ENCODE measurements at regions not wholly inside any gene's neighbourhood (a gene's known extent, or its start where the extent isn't known, plus 50 kb on each side); places are given as distances from the start of the nearest gene placed in this dataset.

DNA sequence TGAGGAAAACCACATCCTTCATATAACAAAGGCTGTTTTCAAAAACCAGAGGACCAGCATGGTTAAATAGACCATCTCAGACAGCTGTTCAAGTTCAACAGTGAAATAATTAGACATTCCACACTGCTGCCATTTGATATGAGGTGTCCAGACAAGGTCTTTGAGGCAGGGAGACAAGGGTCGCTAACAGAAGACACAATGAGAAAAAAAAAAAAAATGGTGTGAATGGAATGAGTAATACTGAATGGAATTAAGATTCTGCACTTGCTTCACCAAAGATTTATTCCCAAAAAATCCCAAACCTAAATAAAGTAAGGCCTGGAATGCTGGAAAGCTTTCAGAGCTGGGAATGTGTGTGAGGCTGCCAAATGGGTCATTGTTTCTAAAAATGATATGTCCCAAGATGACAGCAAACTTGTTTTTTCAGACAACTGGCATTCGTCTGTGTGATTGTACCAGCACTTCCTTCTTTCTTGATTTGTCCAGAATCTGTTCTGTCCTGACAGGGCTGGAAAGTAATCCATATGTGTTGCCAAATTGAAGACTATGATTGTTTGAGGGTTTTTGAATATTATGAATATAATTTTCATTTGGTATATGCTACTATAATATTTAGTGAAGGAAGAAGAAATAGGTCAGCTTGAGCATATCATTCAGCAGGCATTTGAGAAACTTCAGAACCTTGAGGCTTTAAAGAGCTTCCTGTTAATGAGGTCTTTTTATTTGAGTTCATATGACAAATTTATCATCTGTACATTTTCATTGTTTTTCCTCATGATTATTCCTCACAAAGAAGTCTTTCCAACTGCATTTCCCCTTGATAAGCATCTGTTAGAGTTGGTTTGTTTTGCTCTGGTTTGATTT, 85.2 kb upstream of the ITGA4 start:
- no peak overlapping the region for H2AK5ac ChIP-seq (ENCODE audit: low read length)
- H3K79me2 ChIP-seq (ENCODE audit: control insufficient read depth, insufficient read depth, low read length, poor library complexity) = no peaks in the 10 kb centered on the region
- DNase-seq = peak in 1 of 2 donors; percentile 1
- H3K36me3 ChIP-seq (ENCODE audit: control insufficient read depth in 1 of 2, insufficient read depth in 2 of 2, low read length in 2 of 2) = no peaks in the 10 kb centered on the region
- no peak overlapping the region for H3K27ac ChIP-seq (ENCODE audit: low read depth, low read length)
- no peak overlapping the region for H4K91ac ChIP-seq (ENCODE audit: low read depth, low read length)
- H2BK5ac ChIP-seq (ENCODE audit: low read depth, low read length, poor library complexity) = no peak overlapping the region
- no peak overlapping the region for H2BK12ac ChIP-seq (ENCODE audit: low read length)
- no peaks in the 10 kb centered on the region for H3K9me3 ChIP-seq (ENCODE audit: insufficient read depth, low read depth, low read length)
- H3K4ac ChIP-seq (ENCODE audit: low read depth, low read length) = no peak overlapping the region
- H4K12ac ChIP-seq (ENCODE audit: low read depth, low read length) = no peak overlapping the region
- peaks cover 0 to 5% of the 10 kb centered on the region in 2 experiments for H3K4me1 ChIP-seq (ENCODE audit: control insufficient read depth in 1 of 2, insufficient read depth in 2 of 2, low read length in 2 of 2)
- H4K8ac ChIP-seq (ENCODE audit: low read depth, low read length) = no peak overlapping the region
- no peak overlapping the region for H3K4me2 ChIP-seq (ENCODE audit: low read length)
- H3K23ac ChIP-seq (ENCODE audit: low read length) = no peak overlapping the region
- H2BK120ac ChIP-seq (ENCODE audit: insufficient read depth, low read length, poor library complexity) = no peak overlapping the region
- H3K9ac ChIP-seq (ENCODE audit: low read length) = no peak overlapping the region
- no peak overlapping the region for H3K14ac ChIP-seq (ENCODE audit: low read length)
- H3K27me3 ChIP-seq (ENCODE audit: insufficient read depth, low read length) = no peaks in the 10 kb centered on the region
- no peak overlapping the region for H2AFZ ChIP-seq (ENCODE audit: insufficient read depth, low read length, poor library complexity)
- no CpG with 5 or more reads among the region's 2 CpGs for WGBS (ENCODE audit: extremely low coverage, insufficient coverage, insufficient read length)
- no peak overlapping the region for H3K18ac ChIP-seq (ENCODE audit: low read length)
- H3K79me1 ChIP-seq (ENCODE audit: low read length) = no peaks in the 10 kb centered on the region
- H3K4me3 ChIP-seq (ENCODE audit: low read depth, low read length) = no peak overlapping the region

DNA sequence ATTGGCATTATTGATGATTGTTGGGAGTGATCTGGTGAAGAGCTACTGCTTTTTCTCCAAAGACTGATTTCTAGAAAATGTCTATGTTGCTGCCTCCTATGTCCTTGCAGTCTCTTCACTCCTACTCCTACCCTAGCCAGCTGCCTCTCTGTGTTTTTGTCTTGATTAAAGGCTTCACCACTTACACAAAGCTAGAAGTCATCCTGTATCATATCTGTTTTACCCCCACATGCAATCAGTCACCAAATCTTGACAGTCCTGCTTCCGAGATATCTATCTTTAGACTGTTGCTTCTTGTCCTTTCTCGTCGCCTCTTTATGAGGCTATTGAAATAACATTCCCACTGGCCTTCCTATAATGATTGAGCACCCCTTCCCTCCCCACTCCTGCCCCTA, 84.5 kb upstream of the ITGA4 start:
- Histone ChIP-seq H3K23ac (ENCODE audit: low read length) (no peak overlapping the region), H3K27me3 (ENCODE audit: insufficient read depth, low read length) (no peaks in the 10 kb centered on the region), H2AK5ac (ENCODE audit: low read length) (no peak overlapping the region), H3K36me3 (ENCODE audit: control insufficient read depth in 1 of 2, insufficient read depth in 2 of 2, low read length in 2 of 2) (no peaks in the 10 kb centered on the region), H4K91ac (ENCODE audit: low read depth, low read length) (no peak overlapping the region), H2AFZ (ENCODE audit: insufficient read depth, low read length, poor library complexity) (no peak overlapping the region), H3K9ac (ENCODE audit: low read length) (no peak overlapping the region), H4K8ac (ENCODE audit: low read depth, low read length) (no peak overlapping the region), H3K14ac (ENCODE audit: low read length) (no peak overlapping the region), H2BK5ac (ENCODE audit: low read depth, low read length, poor library complexity) (no peak overlapping the region), H3K4me3 (ENCODE audit: low read depth, low read length) (no peak overlapping the region), H3K4me1 (ENCODE audit: control insufficient read depth in 1 of 2, insufficient read depth in 2 of 2, low read length in 2 of 2) (peaks cover 0 to 5% of the 10 kb centered on the region in 2 experiments), H3K18ac (ENCODE audit: low read length) (no peak overlapping the region), H3K27ac (ENCODE audit: low read depth, low read length) (no peak overlapping the region), H3K9me3 (ENCODE audit: insufficient read depth, low read depth, low read length) (no peaks in the 10 kb centered on the region), H3K79me2 (ENCODE audit: control insufficient read depth, insufficient read depth, low read length, poor library complexity) (no peaks in the 10 kb centered on the region), H2BK120ac (ENCODE audit: insufficient read depth, low read length, poor library complexity) (no peak overlapping the region), H4K12ac (ENCODE audit: low read depth, low read length) (no peak overlapping the region), H3K79me1 (ENCODE audit: low read length) (no peaks in the 10 kb centered on the region), H3K4me2 (ENCODE audit: low read length) (no peak overlapping the region), H3K4ac (ENCODE audit: low read depth, low read length) (no peak overlapping the region), H2BK12ac (ENCODE audit: low read length) (no peak overlapping the region)
- DNase-seq = no peak
- no CpG with 5 or more reads among the region's 3 CpGs for WGBS (ENCODE audit: extremely low coverage, insufficient coverage, insufficient read length)

DNA sequence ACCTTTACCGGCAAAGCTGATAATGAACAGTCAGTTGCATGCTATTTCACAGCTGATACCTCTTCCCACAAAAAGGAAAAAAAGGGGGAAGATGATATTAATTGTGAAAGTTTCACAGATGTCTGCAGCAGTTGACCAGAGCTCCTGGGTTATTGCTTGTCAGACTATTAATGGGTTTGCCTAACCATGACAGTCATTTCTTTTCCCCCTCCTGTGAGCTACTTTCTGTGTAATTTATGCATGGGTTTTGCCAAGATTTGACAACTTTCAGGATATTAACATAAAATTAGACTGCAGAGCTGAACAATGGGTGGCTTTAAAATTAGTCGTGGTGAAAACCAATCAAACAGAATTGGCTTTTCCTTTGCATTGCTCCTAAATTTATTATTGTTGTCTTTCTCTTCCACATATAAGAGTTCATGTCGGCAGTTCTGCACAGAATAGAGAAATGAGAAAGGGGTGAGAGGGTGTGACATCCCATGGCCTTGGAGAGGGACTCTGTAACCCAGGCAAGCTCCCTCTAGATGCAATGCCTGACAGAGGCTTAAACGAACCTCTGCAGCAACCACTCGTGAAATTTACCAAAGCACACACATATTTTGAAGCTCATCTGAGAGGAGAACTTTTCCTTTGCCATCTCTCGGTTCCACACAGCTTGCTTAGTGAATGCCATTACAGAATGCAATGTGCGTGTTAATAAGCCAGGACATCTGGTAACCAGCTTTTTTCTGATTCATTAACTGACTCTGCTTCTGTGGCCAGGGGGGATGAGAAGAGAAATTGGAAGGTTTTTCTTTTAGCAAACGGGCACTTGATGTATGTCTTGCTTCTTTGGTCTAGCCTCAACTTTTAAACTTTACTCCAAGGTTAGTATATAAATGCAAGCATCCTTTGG, 82.2 kb upstream of the ITGA4 start:
- H2BK120ac ChIP-seq (ENCODE audit: insufficient read depth, low read length, poor library complexity) = no peak overlapping the region
- H3K27me3 ChIP-seq (ENCODE audit: insufficient read depth, low read length) = no peaks in the 10 kb centered on the region
- H4K12ac ChIP-seq (ENCODE audit: low read depth, low read length) = no peak overlapping the region
- no peaks in the 10 kb centered on the region for H3K9me3 ChIP-seq (ENCODE audit: insufficient read depth, low read depth, low read length)
- no peak overlapping the region for H3K27ac ChIP-seq (ENCODE audit: low read depth, low read length)
- no peak overlapping the region for H3K4ac ChIP-seq (ENCODE audit: low read depth, low read length)
- H4K91ac ChIP-seq (ENCODE audit: low read depth, low read length) = no peak overlapping the region
- H3K4me1 ChIP-seq (ENCODE audit: control insufficient read depth in 1 of 2, insufficient read depth in 2 of 2, low read length in 2 of 2) = peaks cover 0 to 5% of the 10 kb centered on the region in 2 experiments
- H3K36me3 ChIP-seq (ENCODE audit: control insufficient read depth in 1 of 2, insufficient read depth in 2 of 2, low read length in 2 of 2) = no peaks in the 10 kb centered on the region
- no peak overlapping the region for H3K18ac ChIP-seq (ENCODE audit: low read length)
- DNase-seq = no peak
- H3K79me1 ChIP-seq (ENCODE audit: low read length) = no peaks in the 10 kb centered on the region
- no peak overlapping the region for H3K14ac ChIP-seq (ENCODE audit: low read length)
- no peak overlapping the region for H3K9ac ChIP-seq (ENCODE audit: low read length)
- H3K4me3 ChIP-seq (ENCODE audit: low read depth, low read length) = no peak overlapping the region
- H3K4me2 ChIP-seq (ENCODE audit: low read length) = no peak overlapping the region
- no peak overlapping the region for H3K23ac ChIP-seq (ENCODE audit: low read length)
- no peak overlapping the region for H2AK5ac ChIP-seq (ENCODE audit: low read length)
- no peaks in the 10 kb centered on the region for H3K79me2 ChIP-seq (ENCODE audit: control insufficient read depth, insufficient read depth, low read length, poor library complexity)
- H2BK5ac ChIP-seq (ENCODE audit: low read depth, low read length, poor library complexity) = no peak overlapping the region
- H2AFZ ChIP-seq (ENCODE audit: insufficient read depth, low read length, poor library complexity) = no peak overlapping the region
- H4K8ac ChIP-seq (ENCODE audit: low read depth, low read length) = no peak overlapping the region
- no CpG with 5 or more reads among the region's 8 CpGs for WGBS (ENCODE audit: extremely low coverage, insufficient coverage, insufficient read length)
- no peak overlapping the region for H2BK12ac ChIP-seq (ENCODE audit: low read length)

DNA sequence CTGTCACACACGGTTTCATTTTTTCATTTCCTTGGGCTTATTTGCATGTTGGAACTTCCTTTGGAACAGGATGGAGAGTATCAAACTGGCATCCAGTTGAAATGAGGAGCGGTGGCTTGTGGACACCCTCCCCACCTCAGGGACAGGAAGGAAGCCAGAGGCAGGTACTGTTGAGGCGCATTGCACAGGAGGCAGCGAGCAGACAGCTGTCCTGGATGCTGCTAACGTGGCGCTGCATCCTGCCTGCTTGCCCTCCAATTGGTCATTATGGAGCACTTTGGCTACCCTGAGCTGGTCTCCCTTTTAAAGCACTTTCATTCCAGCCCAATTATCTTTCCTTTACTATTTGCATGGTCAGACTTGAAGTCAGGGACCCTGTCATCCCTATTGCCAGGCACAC, 80.7 kb upstream of the ITGA4 start:
- Histone ChIP-seq H4K91ac (ENCODE audit: low read depth, low read length) (no peak overlapping the region), H3K79me2 (ENCODE audit: control insufficient read depth, insufficient read depth, low read length, poor library complexity) (no peaks in the 10 kb centered on the region), H3K9ac (ENCODE audit: low read length) (no peak overlapping the region), H2BK5ac (ENCODE audit: low read depth, low read length, poor library complexity) (no peak overlapping the region), H3K18ac (ENCODE audit: low read length) (no peak overlapping the region), H3K4me1 (ENCODE audit: control insufficient read depth in 1 of 2, insufficient read depth in 2 of 2, low read length in 2 of 2) (peaks cover 0 to 3% of the 10 kb centered on the region in 2 experiments), H2BK12ac (ENCODE audit: low read length) (no peak overlapping the region), H3K4ac (ENCODE audit: low read depth, low read length) (no peak overlapping the region), H4K12ac (ENCODE audit: low read depth, low read length) (no peak overlapping the region), H3K4me2 (ENCODE audit: low read length) (no peak overlapping the region), H3K36me3 (ENCODE audit: control insufficient read depth in 1 of 2, insufficient read depth in 2 of 2, low read length in 2 of 2) (no peaks in the 10 kb centered on the region), H4K8ac (ENCODE audit: low read depth, low read length) (no peak overlapping the region), H3K14ac (ENCODE audit: low read length) (no peak overlapping the region), H3K79me1 (ENCODE audit: low read length) (no peaks in the 10 kb centered on the region), H3K23ac (ENCODE audit: low read length) (no peak overlapping the region), H2AFZ (ENCODE audit: insufficient read depth, low read length, poor library complexity) (no peak overlapping the region), H2BK120ac (ENCODE audit: insufficient read depth, low read length, poor library complexity) (no peak overlapping the region), H3K4me3 (ENCODE audit: low read depth, low read length) (no peak overlapping the region), H3K27ac (ENCODE audit: low read depth, low read length) (no peak overlapping the region), H3K27me3 (ENCODE audit: insufficient read depth, low read length) (no peaks in the 10 kb centered on the region), H3K9me3 (ENCODE audit: insufficient read depth, low read depth, low read length) (no peaks in the 10 kb centered on the region), H2AK5ac (ENCODE audit: low read length) (no peak overlapping the region)
- WGBS (ENCODE audit: extremely low coverage, insufficient coverage, insufficient read length) = no CpG with 5 or more reads among the region's 6 CpGs
- DNase-seq = no peak
